Right lobe of liver (tissue), 6 donors: ENCODE measurements at regions not wholly inside any gene's neighbourhood (a gene's known extent, or its start where the extent isn't known, plus 50 kb on each side); places are given as distances from the start of the nearest gene placed in this dataset.

Experiments used
- ATAC-seq, 4 donors: fragments of 200-7000 bp; cut with Tn5 transposase; one replicate each; pipeline ENCODE4 v1.9.1; 2020; ENCODE audit warnings: mild to moderate bottlenecking in 4 of 4, moderate library complexity in 4 of 4
- DNase-seq, 3 donors: peaks; one replicate each; pipeline ENCODE4 v3.0.0-alpha.2; 2020
- H3K27ac ChIP-seq, 3 donors: fragments of 200-600 bp; one replicate each; pipeline ENCODE4 v1.8.0; 2022
- H3K27me3 ChIP-seq, 2 donors: fragments of 200-600 bp; one replicate each; pipeline ENCODE4 v1.8.0; 2022
- H3K36me3 ChIP-seq, 4 donors: fragments of 200-600 bp; sonication (generic) in 1 of 4; one replicate each; pipeline versions ENCODE4 v1.5.1 to v1.8.0; 2017 to 2022; ENCODE audit warnings: control low read depth in 1 of 4
- H3K4me1 ChIP-seq, 4 donors: fragments of 200-600 bp; sonication (generic) in 1 of 4; one replicate each; pipeline versions ENCODE4 v1.5.1 to v1.8.0; 2017 to 2022; ENCODE audit warnings: control low read depth in 1 of 4
- H3K4me3 ChIP-seq, 3 donors: fragments of 200-600 bp; one replicate each; pipeline ENCODE4 v1.8.0; 2022
- H3K9me3 ChIP-seq, 4 donors: fragments of 200-600 bp; sonication (generic) in 1 of 4; one replicate each; pipeline versions ENCODE4 v1.5.1 to v1.8.0; 2017 to 2022; ENCODE audit warnings: control low read depth in 1 of 4
- CTCF ChIP-seq, 4 donors: fragments of 200-600 bp in 3 of 4; fragments of 450-650 bp in 1 of 4; IDR thresholded peaks; one replicate each; pipeline versions ENCODE4 v1.5.1 to v1.8.0; 2016 to 2022; ENCODE audit warnings: antibody characterized with exemption in 4 of 4, mild to moderate bottlenecking in 2 of 4
- POLR2A ChIP-seq: fragments of 450-650 bp; IDR thresholded peaks from one replicate; pipeline ENCODE4 v1.6.1; 2017; ENCODE audit warnings: antibody characterized with exemption, mild to moderate bottlenecking
- WGBS: methylation state at CpG from one replicate; pipeline ENCODE4 v1.1.6; 2018; ENCODE audit warnings: low coverage, low lambda C conversion rate; ENCODE audit not compliant: insufficient coverage; ENCODE audit errors: missing lambda C conversion rate; 5-methylcytosine and 5-hydroxymethylcytosine counted together
- intact Hi-C, 2 donors: fragments of 100-400 bp; cut with DNase I; formaldehyde crosslinking; loops; one replicate each; pipeline versions ENCODE4 v1.11.2 to v1.14.1; 2022
- donor health status: DM: no; HTN: yes; CAD: no.
- donor health status: DM: no; HTN: no; CAD: no.
- donor health status: DM: no; HTN: no; CAD: no.
- donor health status: DM: no; HTN: yes; CAD: no.
- donor health status: DM: no; HTN: yes; CAD: no.

GRCh38 chr10:10873289-10873688, 144.4 kb upstream of the CELF2 start:
- Histone ChIP-seq H3K27me3 (no peaks in the 10 kb centered on the region), H3K36me3 (no peaks in the 10 kb centered on the region), H3K9me3 (no peaks in the 10 kb centered on the region), H3K27ac (no peak overlapping the region), H3K4me1 (no peaks in the 10 kb centered on the region), H3K4me3 (no peak overlapping the region)
- TF ChIP-seq POLR2A (no peak), CTCF (IDR thresholded peaks at IDR 0.05) (no peak)
- DNase-seq (no peak), ATAC-seq (no peak)
- intact Hi-C loops = no loop called here
- 27% methylated on average over 4 of the region's 4 CpGs for WGBS

GRCh38 chr10:10873915-10874314, 143.8 kb upstream of the CELF2 start:
- Histone ChIP-seq H3K36me3 (no peaks in the 10 kb centered on the region), H3K4me3 (no peak overlapping the region), H3K27ac (no peak overlapping the region), H3K9me3 (no peaks in the 10 kb centered on the region), H3K4me1 (no peaks in the 10 kb centered on the region), H3K27me3 (no peaks in the 10 kb centered on the region)
- TF ChIP-seq CTCF (IDR thresholded peaks at IDR 0.05) (no peak), POLR2A (no peak)
- ATAC-seq (no peak), DNase-seq (no peak)
- 49% methylated on average over 3 of the region's 3 CpGs for WGBS
- intact Hi-C loops = no loop called here

- intact Hi-C loops = no loop called here
- Histone ChIP-seq H3K4me3 (no peak overlapping the region), H3K9me3 (no peaks in the 10 kb centered on the region), H3K36me3 (no peaks in the 10 kb centered on the region), H3K27me3 (no peaks in the 10 kb centered on the region), H3K4me1 (no peaks in the 10 kb centered on the region), H3K27ac (no peak overlapping the region)
- DNase-seq (no peak), ATAC-seq (no peak)
- WGBS = 66% methylated on average over 6 of the region's 6 CpGs
- no peak for TF ChIP-seq CTCF (IDR thresholded peaks at IDR 0.05)
- no peak for TF ChIP-seq POLR2A
These were observed 138.7 kb upstream of the CELF2 start for GRCh38 chr10:10878963-10879362.

DNA sequence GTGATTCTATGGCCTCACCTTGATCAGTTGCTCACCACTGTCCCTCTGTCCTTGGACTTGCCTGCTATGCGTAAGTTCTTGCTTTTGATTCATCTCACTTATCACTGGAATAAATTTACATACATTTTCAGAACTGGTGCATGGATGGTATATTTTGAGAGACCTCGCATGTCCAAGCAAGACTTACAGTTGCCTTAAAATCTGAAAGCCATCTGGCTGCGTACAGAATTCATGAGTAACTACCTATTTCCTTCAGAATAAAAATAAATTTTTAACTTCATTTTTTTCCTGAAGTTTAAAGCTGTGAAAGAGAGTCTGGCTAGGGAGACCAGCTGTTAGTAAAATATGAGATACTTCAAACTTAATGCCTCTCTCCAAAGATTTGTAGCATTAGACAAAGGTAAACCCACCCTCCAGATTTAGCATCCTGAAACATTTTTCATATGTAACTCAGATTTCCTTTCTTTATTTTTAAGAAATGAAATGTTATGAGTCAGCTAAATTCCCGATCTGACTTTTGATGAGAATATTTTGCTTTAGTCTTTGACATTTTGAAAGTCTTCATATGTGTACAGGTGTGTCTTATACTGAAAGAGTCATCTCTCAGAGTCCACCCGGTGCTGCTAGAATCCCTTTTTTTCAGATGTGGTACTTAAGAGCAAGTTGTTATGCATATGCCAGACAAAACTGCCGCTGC, 136.4 kb upstream of the CELF2 start:
- no peak for ATAC-seq
- intact Hi-C loops = no loop called here
- no peak for DNase-seq
- no peak for TF ChIP-seq CTCF (IDR thresholded peaks at IDR 0.05)
- H3K27ac ChIP-seq = no peak overlapping the region
- H3K36me3 ChIP-seq = no peaks in the 10 kb centered on the region
- H3K27me3 ChIP-seq = no peaks in the 10 kb centered on the region
- H3K4me1 ChIP-seq = no peaks in the 10 kb centered on the region
- H3K4me3 ChIP-seq = no peak overlapping the region
- WGBS = 64% methylated on average over 6 of the region's 6 CpGs
- H3K9me3 ChIP-seq = no peaks in the 10 kb centered on the region

DNA sequence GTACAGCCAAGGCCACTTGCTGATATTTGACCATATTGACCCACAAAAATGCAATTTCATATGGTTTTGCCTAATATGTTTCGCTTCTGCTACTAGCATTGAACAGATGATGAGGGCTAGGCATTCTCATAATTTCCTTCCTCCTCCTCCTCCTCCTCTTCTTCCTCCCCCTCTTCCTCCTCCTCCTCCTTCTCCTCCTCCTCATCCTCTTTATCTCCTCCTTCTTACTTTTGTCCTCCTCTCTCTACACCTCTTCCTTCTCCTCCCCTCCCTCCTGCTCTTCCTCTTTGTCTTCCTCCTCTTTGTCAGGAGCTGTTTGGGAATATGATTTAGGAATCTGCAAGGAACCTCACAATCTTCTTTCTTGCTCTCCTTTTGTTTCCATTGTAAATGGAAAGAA, 133.9 kb upstream of the CELF2 start:
- H3K4me3 ChIP-seq = no peak overlapping the region
- no peak for TF ChIP-seq CTCF (IDR thresholded peaks at IDR 0.05)
- TF ChIP-seq POLR2A = no peak
- ATAC-seq (no peak), DNase-seq (no peak)
- intact Hi-C loops = no loop called here
- H3K27me3 ChIP-seq = no peaks in the 10 kb centered on the region
- WGBS = 78% methylated on average over 1 of the region's 1 CpG
- no peaks in the 10 kb centered on the region for H3K4me1 ChIP-seq
- no peaks in the 10 kb centered on the region for H3K9me3 ChIP-seq
- H3K27ac ChIP-seq = no peak overlapping the region
- no peaks in the 10 kb centered on the region for H3K36me3 ChIP-seq
